DMS53 treated with DMSO at 0.1 percent for 48 hours (cell line): ENCODE measurements at regions not wholly inside any gene's neighbourhood (a gene's known extent, or its start where the extent isn't known, plus 50 kb on each side); places are given as distances from the start of the nearest gene placed in this dataset.
"Not testable (repeated sequence)": the region's sequence is repeated elsewhere in the genome, so short reads cannot be mapped to it uniquely, and the experiment has no call there.

Experiments used
- DNase-seq: peaks from one replicate; lab custom pipeline; 2025; ENCODE audit not compliant: unreplicated experiment; lab: John Stamatoyannopoulos, UW

DNA sequence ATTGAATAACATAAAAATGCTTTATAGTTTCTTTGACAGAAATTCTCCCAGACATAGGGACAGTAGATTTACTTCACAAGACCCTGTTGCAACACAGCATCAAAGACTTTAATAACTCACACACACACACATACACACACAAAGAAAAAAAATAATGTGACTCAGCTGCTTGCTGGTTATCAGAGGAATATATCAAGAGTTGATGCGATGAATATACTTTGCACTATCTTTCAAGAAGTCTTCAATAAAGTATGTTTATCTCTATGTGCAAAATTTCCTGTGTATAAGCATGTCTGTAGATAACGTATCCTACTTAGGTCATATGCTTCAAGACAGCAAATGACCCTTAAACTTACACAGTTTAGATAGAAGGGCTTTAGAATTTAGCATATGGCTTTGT, 243.1 kb downstream of the ARL4A start:
- no peak for DNase-seq

DNA sequence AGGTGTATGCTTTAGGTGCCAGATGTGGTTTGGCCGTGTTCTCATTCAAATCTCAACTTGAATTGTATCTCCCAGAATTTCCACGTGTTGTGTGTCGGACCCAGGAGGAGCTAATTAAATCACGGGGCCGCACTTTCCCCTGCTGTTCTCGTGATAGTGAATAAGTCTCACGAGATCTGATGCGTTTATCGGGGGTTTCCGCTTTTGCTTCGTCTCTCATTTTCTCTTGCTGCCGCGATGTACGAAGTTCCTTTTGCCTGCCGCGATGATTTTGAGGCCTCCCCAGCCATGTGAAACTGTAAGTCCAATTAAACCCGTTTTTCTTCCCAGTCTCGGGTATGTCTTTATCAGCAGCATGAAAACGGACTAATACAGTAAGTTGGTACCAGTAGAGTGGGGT, 244.0 kb downstream of the ARL4A start:
- DNase-seq: not testable (repeated sequence)

DNA sequence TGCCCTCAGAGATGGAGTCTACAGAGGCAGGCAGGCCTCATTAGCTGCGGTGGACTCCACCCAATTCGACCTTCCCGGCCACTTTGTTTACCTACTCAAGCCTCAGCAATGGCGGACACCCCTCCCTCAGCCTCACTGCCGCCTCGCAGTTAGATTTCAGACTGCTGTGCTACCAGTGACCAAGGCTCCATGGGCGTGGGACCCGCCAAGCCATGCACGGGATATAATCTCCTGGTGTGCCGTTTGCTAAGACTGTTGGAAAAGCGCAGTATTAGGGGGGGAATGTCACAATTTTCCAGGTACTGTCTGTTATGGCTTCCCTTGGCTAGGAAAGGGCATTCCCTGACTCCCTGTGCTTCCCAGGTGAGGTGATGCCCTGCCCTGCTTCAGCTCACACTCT, 252.3 kb downstream of the ARL4A start:
- no peak for DNase-seq

DNA sequence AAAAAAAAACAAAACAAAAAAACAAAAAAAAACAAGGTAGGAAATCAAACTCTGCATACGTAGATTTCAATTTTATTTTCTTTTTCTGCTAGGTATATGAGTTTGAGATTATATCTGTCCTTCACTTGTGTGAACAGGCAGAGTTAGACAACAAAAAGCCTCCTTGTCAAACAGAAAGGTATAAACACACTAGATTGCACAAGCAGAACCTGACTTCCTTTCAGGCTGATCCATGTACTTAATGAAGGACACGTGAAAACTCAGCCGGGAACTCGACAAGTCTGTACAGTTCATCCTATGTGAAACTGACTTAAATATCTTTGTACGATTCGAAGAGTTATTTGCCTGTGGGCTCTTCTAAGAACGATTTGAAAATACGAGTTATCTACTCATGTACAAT, 254.1 kb downstream of the ARL4A start:
- peak; percentile 65 for DNase-seq

GRCh38 chr7:12942609-12943008, 255.2 kb downstream of the ARL4A start:
- peak; percentile 84 for DNase-seq

GRCh38 chr7:12943781-12944180, 256.3 kb downstream of the ARL4A start:
- peak; percentile 52 for DNase-seq

DNA sequence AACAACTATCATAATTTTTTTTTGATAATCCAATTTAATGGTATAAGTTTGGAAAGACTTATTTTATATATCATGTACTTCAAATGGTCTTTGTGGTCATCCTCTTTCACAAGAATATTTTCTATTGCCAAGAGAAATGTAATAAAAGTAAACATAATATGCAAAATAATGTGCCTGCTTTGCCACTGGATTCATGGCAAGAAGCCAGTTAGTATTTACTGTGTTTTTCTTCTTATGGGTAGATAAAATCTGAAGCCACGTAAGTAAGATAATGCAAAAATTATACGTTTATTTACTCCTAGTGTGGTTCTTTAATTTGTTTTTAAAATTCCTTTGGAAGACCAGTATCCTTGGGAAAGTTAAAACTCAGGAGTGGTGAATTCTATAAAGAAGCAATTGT, 258.5 kb downstream of the ARL4A start:
- no peak for DNase-seq

DNA sequence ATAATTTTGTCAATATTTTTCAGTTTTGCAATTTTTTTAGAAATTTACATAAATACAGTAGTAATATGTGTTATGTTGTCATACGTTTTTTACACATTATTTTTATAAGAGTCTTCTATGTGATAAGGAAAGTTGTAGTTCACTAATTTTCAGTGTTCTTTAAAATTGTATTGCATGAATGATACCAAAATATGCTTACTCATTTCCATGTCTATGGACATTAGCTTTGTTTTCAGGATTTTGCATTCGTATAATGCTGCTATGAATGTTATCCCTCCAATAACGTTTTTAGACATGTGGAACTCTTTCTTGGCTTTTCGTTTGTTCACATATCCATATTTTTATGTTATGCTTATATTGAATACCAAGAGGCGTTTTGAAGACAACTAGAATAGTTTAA, 260.0 kb downstream of the ARL4A start:
- no peak for DNase-seq

DNA sequence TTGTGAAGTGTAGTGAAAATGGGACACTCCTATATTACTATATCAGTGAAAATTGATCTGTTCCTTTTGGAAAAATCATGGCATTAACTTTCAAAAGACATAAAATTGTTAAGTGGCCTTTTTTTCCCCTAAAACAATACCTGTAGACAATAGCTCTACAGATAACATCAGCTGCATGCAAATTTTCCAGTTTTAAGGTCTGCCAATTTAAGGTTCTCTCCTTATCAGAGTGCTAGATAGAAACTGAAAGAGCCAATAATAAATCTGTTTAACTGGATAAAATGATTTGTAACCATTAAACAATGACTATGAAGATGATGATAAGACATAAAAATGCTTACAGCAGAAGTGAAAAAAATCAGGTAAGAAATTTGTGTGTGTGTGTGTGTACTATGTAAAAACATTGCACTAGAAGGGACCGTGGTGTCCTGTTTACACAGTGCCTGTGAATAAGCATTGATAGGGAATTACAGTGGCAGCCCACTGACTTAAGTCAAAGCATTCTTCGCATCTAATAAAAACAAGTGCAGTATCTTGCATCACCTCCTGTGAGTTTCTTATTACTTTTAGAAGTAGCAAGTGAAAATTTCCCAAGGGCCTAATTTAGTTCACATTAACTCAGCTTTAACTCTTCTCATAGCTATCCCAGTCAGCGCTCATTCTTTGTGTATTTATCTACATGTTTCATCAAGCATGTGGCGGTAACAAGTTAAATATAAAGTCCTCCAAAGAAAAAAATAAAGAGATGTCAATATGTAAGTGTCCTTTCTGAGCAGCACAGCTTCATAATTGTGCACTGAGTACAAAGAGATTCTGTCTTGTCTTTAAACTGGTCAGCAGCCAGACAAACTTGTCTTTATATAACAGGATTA, 261.9 kb downstream of the ARL4A start:
- no peak for DNase-seq

DNA sequence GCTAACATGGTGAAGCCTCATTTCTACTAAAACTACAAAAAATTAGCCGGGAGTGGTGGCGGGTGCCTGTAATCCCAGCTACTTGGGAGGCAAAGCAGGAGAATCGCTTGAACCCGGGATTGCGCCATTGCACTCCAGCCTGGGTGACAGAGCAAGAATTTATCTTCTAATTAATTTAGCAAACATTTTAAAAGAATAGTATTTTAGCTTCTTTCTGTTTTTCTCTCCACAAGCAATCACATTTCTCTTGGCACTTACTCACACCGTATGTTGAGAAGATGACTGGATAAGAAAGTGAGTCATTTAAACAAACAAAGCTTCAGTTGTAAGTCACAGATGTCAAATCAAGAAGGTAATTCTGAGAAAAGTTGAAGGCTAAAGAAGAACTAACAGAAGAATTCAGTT, 264.0 kb downstream of the ARL4A start:
- DNase-seq: no peak

GRCh38 chr7:12954380-12955033, 267.1 kb downstream of the ARL4A start:
- no peak for DNase-seq

- no peak for DNase-seq
These were observed 270.1 kb downstream of the ARL4A start for GRCh38 chr7:12957487-12957886.

DNA sequence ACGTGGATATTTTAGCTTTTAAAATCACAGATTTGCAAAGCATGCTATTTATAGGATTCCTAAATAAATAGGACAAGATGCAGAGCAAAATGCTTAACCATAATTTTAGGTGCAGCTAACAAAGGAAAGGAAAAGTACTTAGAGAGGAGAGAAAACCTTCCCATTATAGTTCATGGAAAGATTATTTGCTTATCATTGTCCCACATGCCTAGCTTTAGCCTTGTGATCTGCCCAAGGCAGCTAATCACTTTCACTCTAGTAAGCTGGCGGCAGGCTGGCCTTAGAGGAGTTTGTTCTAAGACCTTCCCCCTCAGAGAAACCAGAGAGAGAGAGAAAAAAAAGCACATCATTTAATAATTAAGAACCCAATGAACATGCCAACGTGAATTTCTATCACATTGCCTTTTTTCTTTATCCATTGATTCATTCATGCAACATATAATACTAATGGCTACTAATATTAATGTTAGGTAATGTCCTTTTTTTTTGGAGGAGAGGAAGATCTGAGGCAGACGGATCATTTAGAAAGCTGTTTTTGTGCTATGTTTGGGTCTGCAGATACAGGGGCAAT, 274.6 kb downstream of the ARL4A start:
- no peak for DNase-seq

DNA sequence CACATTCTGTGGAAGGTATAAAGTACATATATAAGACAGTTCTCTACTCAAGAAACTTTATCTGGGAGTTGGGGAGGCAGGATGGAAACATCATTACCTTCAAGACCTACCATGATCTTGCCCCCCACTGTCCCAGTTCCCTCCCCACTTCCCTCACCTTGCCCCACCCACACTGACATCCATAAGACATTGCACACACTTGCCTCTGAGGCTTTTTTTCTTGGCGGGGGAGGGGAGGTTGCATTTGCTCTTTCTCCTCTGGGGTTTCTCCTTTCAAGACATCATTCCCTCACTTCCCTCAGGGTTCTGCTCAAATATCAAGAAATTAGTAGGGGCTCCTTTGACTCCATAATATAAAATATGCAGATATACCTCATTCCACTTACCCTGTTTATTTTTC, 276.0 kb downstream of the ARL4A start:
- no peak for DNase-seq

DNA sequence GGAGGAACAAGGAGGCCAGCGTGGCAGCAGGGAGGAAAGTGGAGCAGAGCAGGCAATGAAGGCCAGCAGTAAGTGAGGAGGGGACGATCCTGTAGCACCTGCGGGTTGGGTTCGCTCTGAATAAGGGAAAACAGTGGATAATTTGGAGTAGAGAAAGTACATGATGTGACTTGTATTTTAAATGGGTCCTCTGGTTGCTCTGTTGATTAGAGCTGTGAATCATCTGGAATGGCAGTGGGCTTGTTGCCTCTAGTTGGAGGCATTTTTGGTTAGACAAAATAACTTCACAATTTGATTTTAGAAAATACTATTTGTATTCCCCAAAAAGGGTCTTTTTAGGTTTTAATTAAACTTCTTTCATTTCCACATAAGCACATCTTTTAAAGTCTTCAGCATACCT, 277.4 kb downstream of the ARL4A start:
- no peak for DNase-seq

DNA sequence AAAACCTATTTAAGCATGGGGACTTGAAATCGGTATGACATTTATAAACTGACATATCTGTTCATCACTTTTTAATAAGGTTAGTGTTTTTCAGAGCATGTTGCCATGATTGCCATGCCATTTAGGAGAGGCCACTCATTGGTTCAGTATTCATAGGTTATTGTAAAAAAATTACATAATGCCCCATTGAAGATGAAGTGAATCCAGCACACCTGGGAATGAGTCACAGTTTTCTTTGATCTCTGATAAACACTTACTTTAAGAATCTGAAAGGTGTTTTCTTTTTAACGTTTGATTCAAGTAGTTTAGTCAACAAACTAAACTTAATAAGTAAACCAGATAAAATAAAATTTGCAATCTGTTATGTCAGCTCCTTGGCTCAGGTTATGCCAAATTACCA, 278.3 kb downstream of the ARL4A start:
- DNase-seq: peak; percentile 93

DNA sequence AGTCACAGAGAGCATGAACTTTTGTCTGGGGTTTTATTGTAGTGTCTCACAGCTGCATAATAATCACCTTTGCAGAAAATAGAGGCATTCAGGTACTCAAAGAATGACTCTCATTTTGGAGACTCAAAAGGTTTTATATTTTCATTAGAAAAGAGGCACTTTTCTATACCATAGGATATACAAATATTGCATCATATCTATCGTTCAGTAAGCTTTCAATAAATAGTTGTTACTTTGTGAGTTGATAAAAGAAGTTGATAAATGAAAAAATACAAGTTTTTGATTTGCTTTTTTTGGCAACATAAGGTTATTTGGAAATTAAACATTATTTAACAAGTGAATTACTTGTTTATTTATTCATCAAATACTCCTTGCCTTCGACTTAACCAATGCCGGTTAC, 279.9 kb downstream of the ARL4A start:
- no peak for DNase-seq

GRCh38 chr7:12968836-12969422, 281.5 kb downstream of the ARL4A start:
- no peak for DNase-seq

DNA sequence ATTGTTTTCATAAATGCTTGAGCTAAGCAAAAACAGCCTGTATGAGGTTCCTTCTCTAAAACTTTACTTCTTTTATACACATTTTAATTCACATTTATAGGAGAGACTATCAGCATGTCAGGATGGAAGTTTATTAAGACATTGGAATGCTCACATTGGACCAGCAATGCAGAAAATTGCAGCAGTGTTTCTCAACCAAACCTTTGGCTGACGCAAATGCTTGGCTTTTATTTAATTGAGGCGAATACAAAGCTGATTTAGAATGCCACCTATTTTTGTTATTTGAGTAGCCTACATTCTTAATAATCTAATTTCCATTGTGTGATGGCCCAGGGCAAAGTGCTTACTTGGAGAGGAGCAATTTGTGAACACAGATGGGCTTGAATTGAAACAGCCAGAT, 283.2 kb downstream of the ARL4A start:
- no peak for DNase-seq

GRCh38 chr7:12974451-12975166, 287.2 kb downstream of the ARL4A start:
- DNase-seq: no peak

GRCh38 chr7:12975412-12975811, 288.0 kb downstream of the ARL4A start:
- DNase-seq: no peak
